BLaER1 treated with 17β-estradiol and CSF1 and Interleukin-3, amounts not matched to agents 10 nM and 100 nM (cell line): ENCODE measurements at regions not wholly inside any gene's neighbourhood (a gene's known extent, or its start where the extent isn't known, plus 50 kb on each side); places are given as distances from the start of the nearest gene placed in this dataset.

ENCODE experiments used
- H3K27ac ChIP-seq, 11 experiments: shearing (Covaris generic); formaldehyde crosslinking; 2 replicates each; pipeline ENCODE4 v1.8.1; 2022
- H3K27me3 ChIP-seq, 11 experiments: shearing (Covaris generic); formaldehyde crosslinking; 2 replicates each; pipeline ENCODE4 v1.8.1; 2022
- H3K36me3 ChIP-seq, 11 experiments: shearing (Covaris generic); formaldehyde crosslinking; 2 replicates each; pipeline ENCODE4 v1.8.1; 2022
- H3K4me1 ChIP-seq, 10 experiments: shearing (Covaris generic); formaldehyde crosslinking; 2 replicates each; pipeline ENCODE4 v1.8.1; 2022
- H3K4me2 ChIP-seq, 11 experiments: shearing (Covaris generic); formaldehyde crosslinking; 2 replicates each; pipeline ENCODE4 v1.8.1; 2022
- H3K4me3 ChIP-seq, 10 experiments: shearing (Covaris generic); formaldehyde crosslinking; 2 replicates each; pipeline ENCODE4 v1.8.1; 2022
- H3K9ac ChIP-seq, 11 experiments: shearing (Covaris generic); formaldehyde crosslinking; 2 replicates each; pipeline ENCODE4 v1.8.1; 2022
- H3K9me3 ChIP-seq, 11 experiments: shearing (Covaris generic); formaldehyde crosslinking; replicated peaks in 1 of 11; 2 replicates each; pipeline ENCODE4 v1.8.1; 2022
- H4K20me1 ChIP-seq, 11 experiments: shearing (Covaris generic); formaldehyde crosslinking; 2 replicates each; pipeline ENCODE4 v1.8.1; 2022
- Cebpa-rat ChIP-seq, 11 experiments: shearing (Covaris generic); IDR thresholded peaks; 2 replicates each; pipeline ENCODE4 v1.8.1; 2022

DNA sequence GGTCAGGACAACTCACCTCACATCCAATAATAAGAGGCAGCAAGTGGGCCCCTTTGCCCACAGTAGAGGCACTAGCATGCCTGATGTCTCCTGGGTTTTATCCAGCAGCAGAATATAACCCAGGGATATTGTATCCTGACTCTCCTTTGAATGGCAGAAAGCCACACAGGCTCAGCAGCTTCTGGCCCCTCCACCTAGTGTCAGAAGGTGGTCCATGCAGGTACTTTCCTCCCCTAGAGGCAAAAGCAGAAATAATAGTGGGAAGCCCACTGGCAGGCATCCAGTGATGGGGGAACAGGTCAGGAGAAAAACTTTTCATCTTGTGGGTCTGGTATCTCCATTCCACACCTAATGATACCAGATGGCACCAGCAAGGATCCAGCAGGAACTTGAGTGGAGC, 75.5 kb upstream of the IRS4 start:
- no peak for TF ChIP-seq Cebpa-rat (IDR thresholded peaks at IDR 0.05)
- H3K9ac ChIP-seq: no peak overlapping the region

GRCh38 chrX:108795240-108795639, 58.9 kb upstream of the IRS4 start:
- Histone ChIP-seq H3K4me3 (no peak overlapping the region), H3K27me3 (peaks cover 0 to 94% (median 68%) of the 10 kb centered on the region in 11 experiments; a peak in 20 of 22 replicates), H3K27ac (no peak overlapping the region), H3K36me3 (no peaks in the 10 kb centered on the region), H3K4me2 (no peak overlapping the region), H4K20me1 (0 out of 22 replicates have a peak, but pooled peaks cover 0 to 3% (median 0%) of the 10 kb centered on the region in 11 experiments), H3K9me3 (peaks cover under 1 to 24% (median 7%) of the 10 kb centered on the region in 11 experiments; a peak in 20 of 22 replicates), H3K9ac (no peak overlapping the region), H3K4me1 (no peaks in the 10 kb centered on the region)
- TF ChIP-seq Cebpa-rat (IDR thresholded peaks at IDR 0.05): no peak

More for the DNA sequence above, 75.5 kb upstream of the IRS4 start:
- no peaks in the 10 kb centered on the region for H4K20me1 ChIP-seq
- peaks cover 0 to 15% (median 9%) of the 10 kb centered on the region in 11 experiments; a peak in 18 of 22 replicates for H3K9me3 ChIP-seq
- H3K4me1 ChIP-seq: no peaks in the 10 kb centered on the region
- no peaks in the 10 kb centered on the region for H3K36me3 ChIP-seq
- H3K27me3 ChIP-seq: peaks cover 0 to 34% (median 23%) of the 10 kb centered on the region in 11 experiments; a peak in 15 of 22 replicates
- H3K4me3 ChIP-seq: no peak overlapping the region
- no peak overlapping the region for H3K4me2 ChIP-seq
- H3K27ac ChIP-seq: no peak overlapping the region
